HG03108 (cell line): ENCODE measurements at regions not wholly inside any gene's neighbourhood (a gene's known extent, or its start where the extent isn't known, plus 50 kb on each side); places are given as distances from the start of the nearest gene placed in this dataset.
"Not testable (repeated sequence)": the region's sequence is repeated elsewhere in the genome, so short reads cannot be mapped to it uniquely, and the experiment has no call there.

Source experiments
- ATAC-seq: cut with Tn5 transposase; IDR thresholded peaks from one replicate; pipeline ENCODE4 v1.9.1; 2021; ENCODE audit warnings: moderate library complexity; ENCODE audit not compliant: unreplicated experiment

DNA sequence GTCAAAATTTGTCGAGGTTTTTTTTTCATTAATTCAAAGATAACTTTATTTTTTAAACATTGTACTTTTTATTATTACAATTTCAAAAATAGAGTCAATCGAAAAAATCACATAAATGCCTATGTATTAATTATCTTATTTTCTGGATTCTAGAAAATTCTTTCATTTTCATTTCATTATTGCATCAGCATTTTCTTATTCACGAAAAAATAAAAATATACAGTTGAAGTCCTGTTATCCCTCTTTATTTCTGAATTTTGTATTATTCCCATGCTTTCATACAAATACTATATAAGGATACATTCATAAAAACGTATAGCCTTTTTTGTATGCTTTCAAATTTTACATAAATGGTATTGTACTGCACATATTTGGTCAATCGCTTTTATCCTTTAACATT lies 681.0 kb upstream of the USP24 start:
- no peak for ATAC-seq

- ATAC-seq: no peak
Measured at GRCh38 chr1:55894521-55894920, 679.4 kb upstream of the USP24 start.

- no peak for ATAC-seq
Measured at GRCh38 chr1:55893155-55893554, 678.0 kb upstream of the USP24 start.

DNA sequence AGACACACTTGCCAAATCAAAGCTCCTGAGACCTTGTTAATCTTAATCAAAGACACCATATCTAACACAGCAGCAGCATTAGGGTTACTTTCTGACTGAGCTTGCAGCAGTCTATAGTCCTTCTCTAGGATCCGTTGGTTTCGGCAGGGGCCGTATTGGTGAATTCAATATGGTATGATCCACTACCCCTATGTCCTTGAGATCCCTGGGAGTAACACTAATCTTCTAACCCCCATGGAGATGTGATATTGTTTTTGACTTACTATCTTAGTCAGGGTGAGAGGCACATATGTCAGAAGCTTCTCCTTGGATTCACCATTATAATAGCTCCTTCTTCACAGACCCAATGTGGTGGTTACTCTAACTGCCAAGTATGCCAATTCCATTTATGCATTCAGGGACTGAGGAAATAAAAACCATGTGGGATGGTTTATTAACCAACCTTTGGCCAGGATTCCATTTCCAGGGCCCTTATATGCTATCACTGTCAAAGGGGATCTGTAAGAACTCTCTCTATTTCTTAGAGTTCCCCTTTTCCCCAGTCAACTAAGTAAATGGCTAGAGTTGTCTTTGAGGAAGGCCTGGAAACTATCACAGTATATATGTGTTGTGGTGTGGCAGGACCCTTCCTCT lies 673.6 kb upstream of the USP24 start:
- no peak for ATAC-seq

GRCh38 chr1:55886856-55887712 lies 671.9 kb upstream of the USP24 start:
- ATAC-seq: no peak

DNA sequence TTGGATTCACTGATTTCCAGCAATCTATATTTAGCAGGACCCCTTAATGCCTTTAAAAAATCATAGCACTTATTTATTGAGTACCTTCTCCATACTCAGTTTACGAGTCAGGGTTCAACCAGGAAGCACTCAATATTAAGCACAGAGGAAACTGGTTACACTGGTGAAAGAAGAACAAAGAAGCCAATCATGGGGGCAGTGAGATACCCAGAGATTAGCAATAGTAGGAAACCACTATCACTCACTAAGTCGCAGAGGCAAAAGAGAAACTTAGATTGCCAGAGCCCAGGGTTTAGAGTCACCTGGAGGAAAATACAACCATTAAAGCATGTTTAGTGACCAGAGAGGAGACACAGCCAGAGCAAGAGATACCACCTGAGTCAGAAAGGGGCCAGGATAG lies 670.5 kb upstream of the USP24 start:
- no peak for ATAC-seq

DNA sequence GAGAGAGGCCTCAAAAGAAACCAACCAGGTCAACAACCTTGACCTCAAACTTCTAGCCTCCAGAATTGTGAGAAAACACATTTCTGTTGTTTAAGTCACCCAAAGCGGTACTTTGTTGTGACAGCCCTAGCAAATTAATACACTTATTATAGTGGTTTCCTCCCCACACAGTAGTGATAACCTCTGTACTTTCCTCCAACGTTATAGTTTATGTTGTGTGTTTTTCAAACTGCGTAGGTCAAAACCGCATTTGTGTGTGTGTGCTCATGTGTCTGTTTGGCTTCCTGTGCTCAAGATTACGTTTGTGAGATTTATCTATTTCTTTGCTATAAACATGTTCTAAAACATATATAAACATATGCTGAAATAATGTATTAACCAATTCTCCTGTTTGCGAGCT lies 667.8 kb upstream of the USP24 start:
- ATAC-seq: no peak

- ATAC-seq: no peak
Measured at GRCh38 chr1:55879346-55879745, 664.2 kb upstream of the USP24 start.

- no peak for ATAC-seq
Measured at GRCh38 chr1:55877437-55878232, 662.5 kb upstream of the USP24 start.

DNA sequence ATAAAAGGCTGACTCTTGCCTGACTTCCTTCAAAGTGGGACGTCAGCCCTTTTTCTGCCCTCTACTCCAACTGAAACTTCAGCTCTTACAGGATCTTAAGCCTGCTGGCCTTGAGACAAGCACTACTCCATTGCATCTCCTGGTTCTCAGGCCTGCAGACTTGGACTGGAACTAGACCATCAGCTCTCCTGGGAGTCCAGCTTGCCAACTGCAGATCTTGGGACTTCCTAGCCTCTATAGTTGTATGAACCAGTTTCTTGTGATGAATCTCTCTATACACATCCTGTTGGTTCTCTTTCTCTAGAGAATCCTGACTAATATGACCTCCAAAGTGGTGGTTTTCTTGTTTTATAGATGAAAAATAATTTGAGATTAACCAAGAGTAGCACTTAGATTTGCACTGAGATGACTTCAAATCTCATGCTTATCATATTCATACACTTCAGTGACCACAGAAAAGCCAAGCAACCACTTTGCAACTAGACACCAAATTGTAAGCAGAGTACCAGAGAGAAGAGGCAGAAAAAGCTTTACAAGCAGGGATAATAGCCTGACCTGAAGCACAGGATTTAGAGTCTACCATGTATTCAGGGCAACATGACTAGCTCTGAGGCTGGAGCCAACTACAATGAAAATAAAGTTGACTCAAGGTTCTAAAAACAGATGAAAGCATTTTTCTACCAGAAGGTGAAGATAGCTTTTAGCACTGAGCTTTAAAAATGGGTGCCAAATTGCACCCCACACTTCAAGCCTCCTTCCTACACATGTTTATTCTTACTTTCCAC lies 661.3 kb upstream of the USP24 start:
- no peak for ATAC-seq

GRCh38 chr1:55870106-55870505 lies 654.9 kb upstream of the USP24 start:
- ATAC-seq: no peak

DNA sequence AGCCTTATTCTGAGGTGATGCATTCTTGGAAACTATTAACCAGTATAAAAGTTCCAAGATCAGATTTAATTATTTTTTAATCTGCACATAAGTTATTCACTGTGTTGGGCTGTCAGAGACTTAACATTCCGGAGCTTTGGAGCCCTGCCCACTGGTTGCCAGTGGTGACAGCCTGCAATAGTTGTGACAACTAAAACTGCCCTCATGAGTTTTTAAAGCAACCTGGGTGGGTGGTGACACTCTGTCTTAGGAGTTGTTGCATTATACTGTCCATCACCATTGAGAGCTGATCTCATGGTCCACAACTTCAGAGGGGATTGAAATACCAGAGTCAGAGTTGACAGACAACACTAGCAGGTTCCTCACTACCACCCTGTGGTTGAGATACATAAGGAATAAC lies 653.9 kb upstream of the USP24 start:
- ATAC-seq: no peak

GRCh38 chr1:55868026-55868425 lies 652.9 kb upstream of the USP24 start:
- ATAC-seq: no peak

- ATAC-seq: no peak
Measured at GRCh38 chr1:55867304-55867843, 652.2 kb upstream of the USP24 start.

- ATAC-seq: not testable (repeated sequence)
Measured at GRCh38 chr1:55865778-55866177, 650.6 kb upstream of the USP24 start.

DNA sequence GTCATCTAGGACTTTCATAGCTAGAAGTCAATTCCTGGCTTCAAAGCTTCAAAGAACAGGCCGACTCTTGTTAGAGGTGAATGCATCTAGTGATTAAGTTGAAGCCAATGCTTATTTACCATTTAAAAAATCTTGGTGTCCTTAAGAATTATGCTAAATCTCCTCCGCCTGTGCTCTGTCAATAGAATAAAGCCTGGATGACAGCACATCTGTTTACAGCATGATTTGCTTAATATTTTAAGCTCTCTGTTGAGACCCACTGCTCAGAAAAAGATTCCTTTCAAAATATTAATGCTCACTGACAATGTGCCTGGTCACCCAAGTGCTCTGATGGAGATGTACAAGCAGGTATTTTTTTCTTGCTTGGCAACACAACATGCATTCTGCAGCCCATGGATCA lies 649.1 kb upstream of the USP24 start:
- ATAC-seq: no peak

- no peak for ATAC-seq
Measured at GRCh38 chr1:55861676-55862340, 646.6 kb upstream of the USP24 start.

DNA sequence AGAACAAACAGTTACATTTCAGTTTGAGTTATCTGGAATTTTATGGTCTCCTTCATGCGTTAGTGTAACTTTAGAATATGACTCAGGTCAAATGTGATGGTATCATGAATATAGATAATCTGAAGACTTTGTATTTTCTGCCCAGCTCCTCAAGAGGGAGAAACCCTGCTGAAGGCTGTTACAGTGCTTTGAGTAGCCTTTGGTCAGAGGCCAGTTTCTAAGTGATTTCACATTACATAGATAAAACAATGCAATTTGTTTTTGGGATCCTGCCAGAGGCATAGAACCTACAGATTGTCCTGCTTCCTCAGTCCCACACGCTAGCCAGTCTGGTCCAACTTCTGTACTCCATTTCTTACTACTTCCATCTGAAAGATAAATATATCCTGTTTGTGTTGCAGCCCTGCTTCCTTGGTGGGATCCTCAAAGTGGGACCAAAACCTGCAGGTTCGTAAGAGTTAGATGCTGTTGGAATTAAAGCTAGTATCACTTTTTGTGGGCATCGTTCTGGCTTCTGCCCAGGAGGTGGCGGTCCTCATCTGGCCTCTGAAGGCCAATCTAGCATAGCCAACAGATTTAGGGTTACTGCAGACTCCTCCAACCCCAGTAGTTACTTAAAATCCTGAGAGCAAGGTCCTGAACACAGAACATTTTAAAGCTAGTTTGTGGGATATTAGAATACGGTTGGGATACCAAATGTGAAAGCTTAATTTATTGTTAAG lies 645.8 kb upstream of the USP24 start:
- no peak for ATAC-seq

- no peak for ATAC-seq
Measured at GRCh38 chr1:55860326-55860725, 645.2 kb upstream of the USP24 start.

GRCh38 chr1:55854911-55855310 lies 639.7 kb upstream of the USP24 start:
- no peak for ATAC-seq
